BE2C (cell line): ENCODE measurements at regions not wholly inside any gene's neighbourhood (a gene's known extent, or its start where the extent isn't known, plus 50 kb on each side); places are given as distances from the start of the nearest gene placed in this dataset.

Source experiments
- DNase-seq: peaks from one replicate; pipeline ENCODE4 v3.0.0-alpha.2; 2020
- H3K27me3 ChIP-seq: fragments of 250-450 bp; sonication (Bioruptor Pico); 2 replicates; pipeline ENCODE4 v1.5.1; 2020; ENCODE audit warnings: mild to moderate bottlenecking
- H3K36me3 ChIP-seq: fragments of 250-450 bp; sonication (Bioruptor Pico); 2 replicates; pipeline ENCODE4 v1.5.1; 2020; ENCODE audit warnings: mild to moderate bottlenecking
- H3K4me1 ChIP-seq: fragments of 250-450 bp; sonication (Bioruptor Pico); 2 replicates; pipeline ENCODE4 v1.5.1; 2020
- H3K4me3 ChIP-seq: 2 replicates; pipeline ENCODE4 v1.5.1; 2011; ENCODE audit warnings: low read depth, low read length
- H3K9me3 ChIP-seq: fragments of 250-450 bp; sonication (Bioruptor Pico); 2 replicates; pipeline ENCODE4 v1.5.1; 2020
- CTCF ChIP-seq: IDR thresholded peaks from 2 replicates; pipeline ENCODE4 v1.5.1; 2012; ENCODE audit warnings: mild to moderate bottlenecking, low read depth, low read length

- Histone ChIP-seq H3K4me3 (no peak overlapping the region), H3K9me3 (no peaks in the 10 kb centered on the region), H3K36me3 (no peaks in the 10 kb centered on the region), H3K27me3 (no peaks in the 10 kb centered on the region), H3K4me1 (no peaks in the 10 kb centered on the region)
- TF ChIP-seq CTCF, result no peak
- DNase-seq, result no peak
Observed at GRCh38 chr2:9105601-9106337, 100.8 kb upstream of the ASAP2 start.

GRCh38 chr2:9103663-9104277 lies 100.3 kb upstream of the MBOAT2 start:
- H3K9me3 ChIP-seq, result no peaks in the 10 kb centered on the region
- no peaks in the 10 kb centered on the region for H3K27me3 ChIP-seq
- no peak for DNase-seq
- H3K36me3 ChIP-seq, result no peaks in the 10 kb centered on the region
- no peaks in the 10 kb centered on the region for H3K4me1 ChIP-seq
- no peak for TF ChIP-seq CTCF
- H3K4me3 ChIP-seq, result no peak overlapping the region

GRCh38 chr2:9102861-9103662 lies 99.6 kb upstream of the MBOAT2 start:
- TF ChIP-seq CTCF, result no peak
- Histone ChIP-seq H3K27me3 (no peaks in the 10 kb centered on the region), H3K9me3 (no peaks in the 10 kb centered on the region), H3K36me3 (no peaks in the 10 kb centered on the region), H3K4me3 (no peak overlapping the region), H3K4me1 (no peaks in the 10 kb centered on the region)
- no peak for DNase-seq

GRCh38 chr2:9101763-9102425 lies 98.4 kb upstream of the MBOAT2 start:
- Histone ChIP-seq H3K27me3 (no peaks in the 10 kb centered on the region), H3K9me3 (no peaks in the 10 kb centered on the region), H3K4me1 (no peaks in the 10 kb centered on the region), H3K4me3 (no peak overlapping the region), H3K36me3 (no peaks in the 10 kb centered on the region)
- no peak for TF ChIP-seq CTCF
- no peak for DNase-seq

GRCh38 chr2:9100080-9100876 lies 96.8 kb upstream of the MBOAT2 start:
- DNase-seq, result no peak
- no peak for TF ChIP-seq CTCF
- Histone ChIP-seq H3K4me3 (no peak overlapping the region), H3K4me1 (no peaks in the 10 kb centered on the region), H3K36me3 (no peaks in the 10 kb centered on the region), H3K9me3 (no peaks in the 10 kb centered on the region), H3K27me3 (no peaks in the 10 kb centered on the region)
